Stimulated activated CD8-positive, alpha-beta memory T cell treated with anti-CD3 and anti-CD28 coated beads, Interleukin-15, amount 100 ng/mL, for 1 hour (primary cell): ENCODE measurements at regions not wholly inside any gene's neighbourhood (a gene's known extent, or its start where the extent isn't known, plus 50 kb on each side); places are given as distances from the start of the nearest gene placed in this dataset.

Experiments
- DNase-seq: peaks from one replicate; pipeline ENCODE4 v3.0.0-alpha.2; 2020; ENCODE audit warnings: low read depth

GRCh38 chr7:142409471-142409870 is 151.6 kb upstream of the PRSS58 start:
- DNase-seq = no peak

GRCh38 chr7:142408794-142409193 is 150.9 kb upstream of the PRSS58 start:
- DNase-seq = no peak

GRCh38 chr7:142407939-142408570 is 150.2 kb upstream of the PRSS58 start:
- no peak for DNase-seq

- no peak for DNase-seq
Observed at GRCh38 chr7:142405122-142405765, 147.4 kb upstream of the PRSS58 start.

- no peak for DNase-seq
Observed at GRCh38 chr7:142401951-142402350, 144.1 kb upstream of the PRSS58 start.

GRCh38 chr7:142400042-142400533 is 142.2 kb upstream of the PRSS58 start:
- no peak for DNase-seq

- DNase-seq = peak; percentile 8
Observed at GRCh38 chr7:142391191-142391992, 133.5 kb upstream of the PRSS58 start.

GRCh38 chr7:142389544-142389943 is 131.7 kb upstream of the PRSS58 start:
- DNase-seq = no peak

- DNase-seq = no peak
Observed at GRCh38 chr7:142385491-142386340, 127.9 kb upstream of the PRSS58 start.

- peak; percentile 5 for DNase-seq
Observed at GRCh38 chr7:142384493-142384922, 126.7 kb upstream of the PRSS58 start.

- no peak for DNase-seq
Observed at GRCh38 chr7:142383841-142384492, 126.1 kb upstream of the PRSS58 start.

GRCh38 chr7:142381727-142382390 is 124.0 kb upstream of the PRSS58 start:
- DNase-seq = no peak

GRCh38 chr7:142380069-142380468 is 122.2 kb upstream of the PRSS58 start:
- no peak for DNase-seq

GRCh38 chr7:142379201-142379885 is 121.5 kb upstream of the PRSS58 start:
- DNase-seq = no peak

GRCh38 chr7:142377567-142377966 is 119.7 kb upstream of the PRSS58 start:
- no peak for DNase-seq

- DNase-seq = no peak
Observed at GRCh38 chr7:142376356-142376997, 118.6 kb upstream of the PRSS58 start.

GRCh38 chr7:142375710-142376313 is 118.0 kb upstream of the PRSS58 start:
- no peak for DNase-seq

- DNase-seq = no peak
Observed at GRCh38 chr7:142372727-142373126, 114.9 kb upstream of the PRSS58 start.
